Middle frontal gyrus (tissue), 1 donor: ENCODE measurements at regions not wholly inside any gene's neighbourhood (a gene's known extent, or its start where the extent isn't known, plus 50 kb on each side); places are given as distances from the start of the nearest gene placed in this dataset.
A peak's percentile ranks its signal among the peaks of the same experiment; 100 is the strongest.
"Not testable (repeated sequence)": the region's sequence is repeated elsewhere in the genome, so short reads cannot be mapped to it uniquely, and the experiment has no call there.

Experiments
- DNase-seq: peaks from one replicate; pipeline ENCODE4 v3.0.0-alpha.2; 2015; ENCODE audit warnings: low spot score; ENCODE audit errors: extremely low spot score

- DNase-seq = no peak
These were observed 87.9 kb upstream of the MSTN start for GRCh38 chr2:190150413-190150812.

DNA sequence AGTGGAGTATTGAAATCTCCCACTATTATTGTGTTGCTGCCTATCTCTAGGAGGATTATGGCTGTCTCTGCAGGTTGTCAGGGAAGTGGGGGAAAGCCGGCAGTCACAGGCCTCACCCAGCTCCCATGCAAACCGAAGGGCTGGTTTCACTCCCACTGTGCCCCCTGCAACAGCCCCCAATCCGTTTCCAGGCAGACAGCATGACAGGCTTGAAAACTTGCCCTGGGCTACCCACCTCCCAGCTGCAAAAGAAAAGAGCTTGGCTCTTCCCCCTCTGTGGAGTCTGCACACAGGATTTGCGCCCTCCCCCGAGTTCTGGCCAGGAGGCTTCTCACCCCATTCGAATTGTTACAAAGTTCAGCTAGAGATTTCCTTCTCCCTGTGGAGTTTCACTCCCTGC, 87.4 kb upstream of the MSTN start:
- DNase-seq = no peak

DNA sequence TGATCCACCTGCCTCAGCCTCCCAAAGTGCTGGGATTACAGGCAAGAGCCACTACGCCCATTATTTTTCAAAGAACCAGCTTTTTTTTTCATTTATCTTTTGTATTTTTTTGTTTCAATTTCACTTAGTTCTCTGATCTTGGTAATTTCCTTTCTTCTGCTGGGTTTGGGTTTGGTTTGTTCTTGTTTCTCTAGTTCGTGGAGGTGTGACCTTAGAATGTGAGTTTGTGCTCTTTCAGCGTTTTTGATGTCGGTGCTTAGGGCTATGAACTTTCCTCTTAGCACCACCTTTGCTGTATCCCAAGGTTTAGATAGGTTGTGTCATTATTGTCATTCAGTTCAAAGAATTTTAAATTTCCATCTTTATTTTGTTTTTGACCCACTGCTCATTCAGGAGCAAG, 86.7 kb upstream of the MSTN start:
- no peak for DNase-seq

GRCh38 chr2:190146109-190146508, 83.6 kb upstream of the MSTN start:
- DNase-seq = not testable (repeated sequence)

- DNase-seq = not testable (repeated sequence)
These were observed 77.9 kb upstream of the MSTN start for GRCh38 chr2:190140474-190140873.

DNA sequence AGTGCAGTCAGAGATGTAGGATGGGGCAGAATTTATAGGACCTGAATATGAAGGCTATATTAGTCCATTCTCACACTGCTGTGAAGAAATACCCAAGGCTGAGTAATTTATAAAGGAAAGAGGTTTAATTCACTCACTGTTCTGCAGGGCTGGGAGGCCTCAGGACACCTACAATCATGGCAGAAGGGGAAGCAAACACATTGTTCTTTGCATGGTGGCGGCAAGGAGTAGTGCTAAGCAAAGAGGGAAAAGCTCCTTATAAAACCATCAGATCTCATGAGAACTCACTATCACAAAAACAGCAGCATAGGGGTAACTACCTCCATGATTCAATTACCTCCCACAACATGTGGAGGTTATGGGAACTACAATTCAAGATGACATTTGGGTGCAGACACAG, 76.8 kb upstream of the MSTN start:
- no peak for DNase-seq

GRCh38 chr2:190138032-190138431, 75.5 kb upstream of the MSTN start:
- DNase-seq = no peak

- no peak for DNase-seq
These were observed 75.0 kb upstream of the MSTN start for GRCh38 chr2:190137561-190137960.

- DNase-seq = no peak
These were observed 74.3 kb upstream of the MSTN start for GRCh38 chr2:190136825-190137224.

GRCh38 chr2:190136259-190136658, 73.7 kb upstream of the MSTN start:
- no peak for DNase-seq

GRCh38 chr2:190129421-190130199, 67.1 kb upstream of the MSTN start:
- no peak for DNase-seq

- no peak for DNase-seq
These were observed 65.1 kb upstream of the MSTN start for GRCh38 chr2:190127651-190128050.

DNA sequence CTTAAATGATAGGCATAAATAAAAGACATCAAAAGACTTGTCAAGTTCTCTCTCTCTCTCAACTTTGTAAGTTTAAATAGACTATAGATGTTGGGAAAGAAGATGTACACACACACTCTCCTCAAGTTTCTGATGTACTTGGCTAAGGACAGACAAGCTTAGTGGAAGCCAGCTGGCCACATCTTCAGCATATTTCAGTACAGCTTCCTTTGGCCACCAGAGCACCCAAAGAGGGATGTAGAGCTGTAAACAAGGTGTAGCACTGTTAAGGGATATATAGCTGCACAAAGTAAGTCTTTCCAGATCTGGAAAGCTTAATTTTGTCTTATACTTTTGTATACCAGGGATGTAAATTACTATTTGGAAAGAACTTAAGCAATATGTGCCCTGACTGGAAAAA, 64.3 kb upstream of the MSTN start:
- DNase-seq = no peak

- no peak for DNase-seq
These were observed 61.4 kb upstream of the MSTN start for GRCh38 chr2:190123956-190124355.

DNA sequence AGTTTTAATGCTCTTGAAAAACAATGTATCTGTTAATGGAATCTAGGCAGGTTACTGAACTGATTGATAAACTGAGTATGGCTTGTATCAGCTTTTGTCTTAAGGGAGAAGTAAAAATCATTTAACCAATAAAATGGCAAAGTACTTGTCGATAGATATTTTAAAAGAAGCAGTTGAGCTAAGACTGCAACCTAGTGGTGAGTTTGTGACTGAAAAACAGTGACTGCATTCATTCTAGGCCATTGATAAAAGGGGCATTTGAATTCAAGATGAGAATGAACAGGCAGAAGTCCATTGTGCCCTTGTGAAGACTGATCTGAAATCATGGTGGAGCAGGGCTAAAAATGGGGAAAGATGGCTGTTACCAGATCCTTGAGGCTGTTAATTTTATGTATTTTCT, 59.4 kb upstream of the MSTN start:
- peak; percentile 41 for DNase-seq

DNA sequence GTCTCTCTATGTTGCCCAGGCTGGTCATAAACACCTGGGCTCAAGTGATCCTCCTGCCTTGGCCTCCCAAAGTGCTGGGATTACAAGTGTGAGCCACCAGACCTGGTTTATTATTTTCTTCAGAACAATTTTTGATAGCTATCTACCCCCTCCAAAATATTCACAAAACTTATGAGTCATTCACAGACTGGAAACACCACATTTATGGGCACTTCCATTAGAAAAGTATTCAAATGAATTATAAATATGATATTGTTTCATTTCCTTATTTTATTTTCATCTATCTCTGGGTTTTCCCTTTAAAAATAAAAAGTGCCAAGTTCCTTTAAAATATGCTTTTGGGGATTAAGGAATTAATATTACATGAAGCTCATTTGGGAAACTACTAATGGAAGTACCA, 58.8 kb upstream of the MSTN start:
- DNase-seq = no peak

DNA sequence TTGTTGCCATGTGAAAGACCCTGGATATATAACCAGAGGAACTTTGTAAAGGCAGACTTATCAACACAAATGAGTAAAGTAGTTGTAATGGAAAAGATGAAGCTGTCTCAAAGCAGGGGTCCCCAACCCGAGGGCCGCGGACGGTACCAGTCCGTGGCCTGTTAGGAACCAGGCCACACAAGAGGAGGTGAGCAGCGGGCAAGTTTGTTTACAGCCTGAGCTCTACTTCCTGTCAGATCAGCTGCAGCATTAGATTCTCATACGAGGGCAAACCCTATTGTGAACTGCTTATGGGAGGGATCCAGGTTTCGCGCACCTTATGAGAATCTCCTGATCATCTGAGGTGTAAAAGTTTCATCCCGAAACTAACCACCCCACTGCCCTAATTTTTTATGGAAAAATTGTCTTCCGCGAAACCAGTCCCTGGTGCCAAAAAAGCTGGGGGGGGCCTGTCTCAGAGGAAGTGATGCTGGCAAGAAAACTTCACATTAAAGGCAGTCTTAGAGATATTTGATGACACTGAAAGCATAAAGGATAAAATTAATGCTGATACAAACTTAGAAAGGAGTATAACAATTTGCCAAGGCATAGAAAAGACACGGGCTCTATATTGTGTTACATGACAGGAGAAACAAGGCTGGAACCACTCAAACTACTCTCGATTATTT, 57.5 kb upstream of the MSTN start:
- DNase-seq = no peak

DNA sequence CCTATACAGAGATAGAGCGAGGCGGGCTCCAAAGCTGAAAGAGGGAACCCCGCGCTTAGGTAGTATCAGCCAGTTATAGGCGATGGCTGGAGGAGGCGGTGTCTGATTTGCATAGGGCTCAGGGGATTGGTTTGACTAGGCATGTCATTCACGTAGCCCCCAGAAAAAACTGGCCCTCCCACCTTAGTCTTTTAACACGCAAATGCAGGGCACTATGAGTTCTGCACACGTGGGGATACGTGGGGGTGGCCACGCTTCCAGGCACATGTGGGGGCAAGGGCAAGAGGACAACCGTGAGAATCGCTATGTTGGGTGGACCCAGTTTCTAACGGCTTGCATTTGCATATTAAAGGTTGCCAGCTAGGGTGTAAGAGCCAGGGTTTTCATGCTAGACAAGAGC, 56.7 kb upstream of the MSTN start:
- no peak for DNase-seq

DNA sequence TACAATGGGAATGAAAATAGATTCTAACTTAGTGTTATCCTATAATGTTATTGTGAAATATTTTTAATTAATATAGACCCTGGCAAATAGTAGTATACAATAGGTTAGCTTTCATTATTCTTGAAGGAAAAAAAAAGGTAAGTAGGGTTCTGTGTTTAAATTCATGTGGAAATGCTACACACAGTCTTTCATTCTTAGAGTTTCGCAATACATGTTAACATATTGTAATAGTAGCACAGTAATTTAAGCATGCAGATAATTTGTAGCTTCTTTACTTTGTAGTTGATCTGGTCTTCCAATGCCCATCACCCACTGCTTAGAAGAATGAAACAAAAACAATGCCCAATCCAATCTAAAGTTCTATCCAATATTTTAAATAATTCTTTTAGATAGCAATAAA, 54.8 kb upstream of the MSTN start:
- DNase-seq = no peak

DNA sequence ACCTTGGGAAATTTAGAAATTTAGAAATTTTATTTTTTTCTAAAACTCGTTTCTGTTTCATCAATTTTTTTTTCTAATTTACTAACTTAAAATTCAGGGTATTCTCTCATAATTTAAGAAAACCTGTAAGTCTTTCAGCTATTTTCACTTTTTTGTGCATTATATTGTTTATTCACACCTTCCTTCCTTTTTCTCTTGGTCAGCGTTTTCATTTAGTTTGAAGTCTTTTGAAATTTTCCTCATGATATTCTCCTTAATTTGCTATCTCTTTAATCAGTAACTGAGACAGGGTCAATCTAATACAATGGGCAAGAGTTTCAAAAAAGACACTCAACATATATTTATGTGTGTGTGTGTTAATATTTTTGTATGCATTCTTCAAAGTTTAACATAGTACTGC, 50.5 kb upstream of the MSTN start:
- no peak for DNase-seq
